SKM-1 treated with dmso at 0.1 percent for 144 hours (cell line): ENCODE measurements at regions not wholly inside any gene's neighbourhood (a gene's known extent, or its start where the extent isn't known, plus 50 kb on each side); places are given as distances from the start of the nearest gene placed in this dataset.

ENCODE experiments used
- DNase-seq: peaks from one replicate; lab custom pipeline; 2025; ENCODE audit not compliant: unreplicated experiment; lab: John Stamatoyannopoulos, UW

GRCh38 chr5:56282951-56283350 is 49.8 kb upstream of the ANKRD55 start:
- DNase-seq: no peak
